ENCODE measurements at regions not wholly inside any gene's neighbourhood (a gene's known extent, or its start where the extent isn't known, plus 50 kb on each side); places are given as distances from the start of the nearest gene placed in this dataset.

DNA sequence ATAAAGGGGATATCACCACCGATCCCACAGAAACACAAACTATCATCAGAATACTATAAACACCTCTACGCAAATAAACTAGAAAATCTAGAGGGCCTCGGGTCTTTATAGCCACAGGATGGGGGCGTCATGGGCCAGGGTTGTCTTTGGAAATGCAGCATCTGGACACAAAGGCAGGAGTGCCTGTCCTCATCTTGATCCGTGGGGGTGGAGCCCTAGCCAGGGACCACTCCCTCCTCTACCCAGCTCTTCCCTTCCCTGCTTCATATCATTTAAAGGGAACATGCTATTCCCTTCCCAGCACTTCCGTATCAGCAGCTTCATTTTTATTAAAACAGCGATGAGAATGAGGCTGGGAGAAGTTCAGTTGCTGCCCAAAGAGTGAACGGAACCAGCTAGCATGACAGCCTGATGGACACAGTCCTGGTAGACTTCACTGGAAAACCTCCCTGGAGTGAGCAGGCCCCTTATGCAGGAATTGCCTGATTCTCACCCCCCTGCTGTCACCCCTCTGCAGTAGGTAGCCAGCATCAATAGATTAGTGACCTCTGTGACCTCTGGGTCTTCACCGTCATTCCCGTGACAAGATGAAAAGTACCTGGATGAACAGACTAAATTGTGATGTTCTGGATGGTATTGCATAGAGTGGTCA lies 251.4 kb upstream of the RGS6 start:
- H3K4me1 ChIP-seq (ENCODE audit: insufficient read depth, low read length) = peaks cover 6% of the 10 kb centered on the region
- TF ChIP-seq, protein P1, sequence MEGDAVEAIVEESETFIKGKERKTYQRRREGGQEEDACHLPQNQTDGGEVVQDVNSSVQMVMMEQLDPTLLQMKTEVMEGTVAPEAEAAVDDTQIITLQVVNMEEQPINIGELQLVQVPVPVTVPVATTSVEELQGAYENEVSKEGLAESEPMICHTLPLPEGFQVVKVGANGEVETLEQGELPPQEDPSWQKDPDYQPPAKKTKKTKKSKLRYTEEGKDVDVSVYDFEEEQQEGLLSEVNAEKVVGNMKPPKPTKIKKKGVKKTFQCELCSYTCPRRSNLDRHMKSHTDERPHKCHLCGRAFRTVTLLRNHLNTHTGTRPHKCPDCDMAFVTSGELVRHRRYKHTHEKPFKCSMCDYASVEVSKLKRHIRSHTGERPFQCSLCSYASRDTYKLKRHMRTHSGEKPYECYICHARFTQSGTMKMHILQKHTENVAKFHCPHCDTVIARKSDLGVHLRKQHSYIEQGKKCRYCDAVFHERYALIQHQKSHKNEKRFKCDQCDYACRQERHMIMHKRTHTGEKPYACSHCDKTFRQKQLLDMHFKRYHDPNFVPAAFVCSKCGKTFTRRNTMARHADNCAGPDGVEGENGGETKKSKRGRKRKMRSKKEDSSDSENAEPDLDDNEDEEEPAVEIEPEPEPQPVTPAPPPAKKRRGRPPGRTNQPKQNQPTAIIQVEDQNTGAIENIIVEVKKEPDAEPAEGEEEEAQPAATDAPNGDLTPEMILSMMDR (conservative IDR thresholded peaks at IDR 0.05) = no peak
- no peaks in the 10 kb centered on the region for H3K9me3 ChIP-seq (ENCODE audit: control insufficient read depth, low read depth, low read length)
- H2BK120ac ChIP-seq (ENCODE audit: low read depth, low read length, poor library complexity, severe bottlenecking) = no peak overlapping the region
- no peak overlapping the region for H2AFZ ChIP-seq (ENCODE audit: low read length)
- H3K4me3 Mint-ChIP-seq = peak overlapping the region in 1 of 2 experiments; percentile 5; a peak in 1 of 5 replicates
- H4K8ac ChIP-seq (replicated peaks; ENCODE audit: insufficient read length, low read depth, low read length) = no peak overlapping the region
- H3K4me1 Mint-ChIP-seq = peaks cover 23 to 26% of the 10 kb centered on the region in 2 experiments
- no peak overlapping the region for H3K23ac ChIP-seq (ENCODE audit: insufficient read length, low read depth, low read length)
- H3K4ac ChIP-seq (ENCODE audit: low read depth, low read length) = no peak overlapping the region
- no peak overlapping the region for H2BK20ac ChIP-seq (ENCODE audit: low read depth, low read length, poor library complexity, severe bottlenecking)
- H3K9me3 Mint-ChIP-seq = peaks cover 11 to 13% of the 10 kb centered on the region in 2 experiments; a peak in 4 of 5 replicates
- no peak overlapping the region for H2BK5ac ChIP-seq (ENCODE audit: insufficient read length, low read length)
- H2BK12ac ChIP-seq (ENCODE audit: insufficient read length, low read depth, low read length) = no peak overlapping the region
- no peak overlapping the region for H3K18ac ChIP-seq (ENCODE audit: insufficient read length, low read depth, low read length)
- H3K36me3 Mint-ChIP-seq (ENCODE audit: insufficient read depth in 1 of 3, low read depth in 3 of 3) = peaks cover 28 to 56% (median 42%) of the 10 kb centered on the region in 3 experiments
- peak; percentile 41 for DNase-seq
- no peak overlapping the region for H2BK15ac ChIP-seq (ENCODE audit: low read depth, low read length)
- peak overlapping the region in 2 of 3 experiments; percentile 76; a peak in 3 of 7 replicates for H3K27ac Mint-ChIP-seq
- no peak overlapping the region for H3K56ac ChIP-seq (ENCODE audit: insufficient read length, low read depth, low read length)
- H3K27me3 Mint-ChIP-seq (ENCODE audit: low read depth) = peaks cover 6% of the 10 kb centered on the region
- H4K5ac ChIP-seq (ENCODE audit: insufficient read length, low read depth, low read length) = no peak overlapping the region
- no peak overlapping the region for H3K27ac ChIP-seq (ENCODE audit: insufficient read length, low read depth, low read length)
- no peaks in the 10 kb centered on the region for H3K23me2 ChIP-seq (ENCODE audit: insufficient read length, low read depth, low read length, poor library complexity, severe bottlenecking)
- H3K27me3 ChIP-seq (ENCODE audit: insufficient read depth, low read length) = no peaks in the 10 kb centered on the region
- H3K79me2 ChIP-seq (ENCODE audit: insufficient read depth, low read length) = no peaks in the 10 kb centered on the region
- no peak overlapping the region for H3K14ac ChIP-seq (ENCODE audit: insufficient read depth, low read length)
- H4K91ac ChIP-seq (ENCODE audit: insufficient read length, low read depth, low read length) = no peak overlapping the region
- no peak overlapping the region for H2AK5ac ChIP-seq (ENCODE audit: insufficient read length, low read length)
- H3K4me2 ChIP-seq (ENCODE audit: insufficient read depth, insufficient read length, low read length) = no peak overlapping the region
- H3K79me1 ChIP-seq (ENCODE audit: insufficient read depth, low read depth, low read length, poor library complexity, severe bottlenecking) = no peaks in the 10 kb centered on the region
- H3K9ac ChIP-seq (ENCODE audit: extremely low read depth, insufficient read length, low read length) = no peak overlapping the region
- no peaks in the 10 kb centered on the region for H4K20me1 ChIP-seq (ENCODE audit: control insufficient read depth, insufficient read depth, insufficient read length)
- H3T11ph ChIP-seq (ENCODE audit: low read length) = no peak overlapping the region
- WGBS (ENCODE audit: extremely low coverage, insufficient read length, low lambda C conversion rate) = no CpG with 5 or more reads among the region's 10 CpGs
